ENCODE measurements at regions not wholly inside any gene's neighbourhood (a gene's known extent, or its start where the extent isn't known, plus 50 kb on each side); places are given as distances from the start of the nearest gene placed in this dataset.

GRCh38 chr18:73843455-73843854 is 304.2 kb downstream of the FBXO15 start:
- no peaks in the 10 kb centered on the region for H3K9me3 ChIP-seq
- no peaks in the 10 kb centered on the region for H3K4me1 ChIP-seq
- H3K4me3 ChIP-seq, result no peak overlapping the region
- in situ Hi-C loops (cut with MboI; ENCODE audit: low sequenced_read_pairs), result no loop called here
- no peak for DNase-seq (ENCODE audit: low spot score in 2 of 2)
- no peaks in the 10 kb centered on the region for H3K27me3 ChIP-seq (ENCODE audit: low read depth)
- H3K36me3 ChIP-seq (replicated peaks), result no peaks in the 10 kb centered on the region

- in situ Hi-C loops (cut with MboI; ENCODE audit: low sequenced_read_pairs), result no loop called here
- DNase-seq (ENCODE audit: low spot score in 2 of 2), result peak; percentile 8 to 67
- no peaks in the 10 kb centered on the region for H3K4me1 ChIP-seq
- no peak overlapping the region for H3K4me3 ChIP-seq
- H3K27me3 ChIP-seq (ENCODE audit: low read depth), result no peaks in the 10 kb centered on the region
- H3K36me3 ChIP-seq (replicated peaks), result no peaks in the 10 kb centered on the region
- no peaks in the 10 kb centered on the region for H3K9me3 ChIP-seq
Measured at GRCh38 chr18:73842795-73843394, 304.7 kb downstream of the FBXO15 start.

- in situ Hi-C loops (cut with MboI; ENCODE audit: low sequenced_read_pairs), result no loop called here
- H3K4me1 ChIP-seq, result no peaks in the 10 kb centered on the region
- H3K9me3 ChIP-seq, result no peaks in the 10 kb centered on the region
- no peak overlapping the region for H3K4me3 ChIP-seq
- no peaks in the 10 kb centered on the region for H3K36me3 ChIP-seq (replicated peaks)
- no peaks in the 10 kb centered on the region for H3K27me3 ChIP-seq (ENCODE audit: low read depth)
- no peak for DNase-seq (ENCODE audit: low spot score in 2 of 2)
Measured at GRCh38 chr18:73841661-73842060, 306.0 kb downstream of the FBXO15 start.

- Histone ChIP-seq H3K4me3 (no peak overlapping the region), H3K4me1 (no peaks in the 10 kb centered on the region), H3K27me3 (ENCODE audit: low read depth) (no peaks in the 10 kb centered on the region), H3K9me3 (no peaks in the 10 kb centered on the region), H3K36me3 (replicated peaks) (no peaks in the 10 kb centered on the region)
- in situ Hi-C loops (cut with MboI; ENCODE audit: low sequenced_read_pairs), result no loop called here
- DNase-seq (ENCODE audit: low spot score in 2 of 2), result no peak
Measured at GRCh38 chr18:73840319-73840945, 307.2 kb downstream of the FBXO15 start.

- H3K27me3 ChIP-seq (ENCODE audit: low read depth), result no peaks in the 10 kb centered on the region
- in situ Hi-C loops (cut with MboI; ENCODE audit: low sequenced_read_pairs), result no loop called here
- no peak overlapping the region for H3K4me3 ChIP-seq
- no peak for DNase-seq (ENCODE audit: low spot score in 2 of 2)
- H3K9me3 ChIP-seq, result no peaks in the 10 kb centered on the region
- no peaks in the 10 kb centered on the region for H3K4me1 ChIP-seq
- no peaks in the 10 kb centered on the region for H3K36me3 ChIP-seq (replicated peaks)
Measured at GRCh38 chr18:73839441-73839840, 308.2 kb downstream of the FBXO15 start.

- in situ Hi-C loops (cut with MboI; ENCODE audit: low sequenced_read_pairs), result no loop called here
Measured at GRCh38 chr18:73838107-73838506, 309.5 kb downstream of the FBXO15 start.

GRCh38 chr18:73835656-73836364 is 311.8 kb downstream of the FBXO15 start:
- Histone ChIP-seq H3K4me3 (no peak overlapping the region), H3K9me3 (no peaks in the 10 kb centered on the region), H3K27me3 (ENCODE audit: low read depth) (no peaks in the 10 kb centered on the region), H3K4me1 (no peaks in the 10 kb centered on the region), H3K36me3 (replicated peaks) (no peaks in the 10 kb centered on the region)
- DNase-seq (ENCODE audit: low spot score in 2 of 2), result no peak
- in situ Hi-C loops (cut with MboI; ENCODE audit: low sequenced_read_pairs), result no loop called here

More at GRCh38 chr18:73838107-73838506, 309.5 kb downstream of the FBXO15 start:
- H3K9me3 ChIP-seq, result no peaks in the 10 kb centered on the region
- H3K36me3 ChIP-seq (replicated peaks), result no peaks in the 10 kb centered on the region
- DNase-seq (ENCODE audit: low spot score in 2 of 2), result no peak
- H3K27me3 ChIP-seq (ENCODE audit: low read depth), result no peaks in the 10 kb centered on the region
- no peaks in the 10 kb centered on the region for H3K4me1 ChIP-seq
- no peak overlapping the region for H3K4me3 ChIP-seq

- in situ Hi-C loops (cut with MboI; ENCODE audit: low sequenced_read_pairs), result no loop called here
Measured at GRCh38 chr18:73835039-73835438, 312.6 kb downstream of the FBXO15 start.

GRCh38 chr18:73831688-73832087 is 315.9 kb downstream of the FBXO15 start:
- Histone ChIP-seq H3K27me3 (ENCODE audit: low read depth) (no peaks in the 10 kb centered on the region), H3K9me3 (no peaks in the 10 kb centered on the region), H3K36me3 (replicated peaks) (no peaks in the 10 kb centered on the region), H3K4me3 (no peak overlapping the region), H3K4me1 (no peaks in the 10 kb centered on the region)
- DNase-seq (ENCODE audit: low spot score in 2 of 2), result no peak
- in situ Hi-C loops (cut with MboI; ENCODE audit: low sequenced_read_pairs), result no loop called here

More at GRCh38 chr18:73835039-73835438, 312.6 kb downstream of the FBXO15 start:
- no peaks in the 10 kb centered on the region for H3K4me1 ChIP-seq
- no peaks in the 10 kb centered on the region for H3K36me3 ChIP-seq (replicated peaks)
- no peaks in the 10 kb centered on the region for H3K27me3 ChIP-seq (ENCODE audit: low read depth)
- DNase-seq (ENCODE audit: low spot score in 2 of 2), result no peak
- H3K4me3 ChIP-seq, result no peak overlapping the region
- H3K9me3 ChIP-seq, result no peaks in the 10 kb centered on the region

- Histone ChIP-seq H3K27me3 (ENCODE audit: low read depth) (no peaks in the 10 kb centered on the region), H3K36me3 (replicated peaks) (no peaks in the 10 kb centered on the region), H3K9me3 (no peaks in the 10 kb centered on the region), H3K4me3 (no peak overlapping the region), H3K4me1 (no peaks in the 10 kb centered on the region)
- no peak for DNase-seq (ENCODE audit: low spot score in 2 of 2)
- in situ Hi-C loops (cut with MboI; ENCODE audit: low sequenced_read_pairs), result no loop called here
Measured at GRCh38 chr18:73829146-73829545, 318.5 kb downstream of the FBXO15 start.

- Histone ChIP-seq H3K4me3 (no peak overlapping the region), H3K9me3 (no peaks in the 10 kb centered on the region), H3K36me3 (replicated peaks) (no peaks in the 10 kb centered on the region), H3K4me1 (no peaks in the 10 kb centered on the region), H3K27me3 (ENCODE audit: low read depth) (no peaks in the 10 kb centered on the region)
- in situ Hi-C loops (cut with MboI; ENCODE audit: low sequenced_read_pairs), result no loop called here
- no peak for DNase-seq (ENCODE audit: low spot score in 2 of 2)
Measured at GRCh38 chr18:73827801-73828200, 319.8 kb downstream of the FBXO15 start.

- in situ Hi-C loops (cut with MboI; ENCODE audit: low sequenced_read_pairs), result no loop called here
Measured at GRCh38 chr18:73826098-73826497, 321.5 kb downstream of the FBXO15 start.

GRCh38 chr18:73824671-73825070 is 323.0 kb downstream of the FBXO15 start:
- Histone ChIP-seq H3K4me3 (no peak overlapping the region), H3K27me3 (ENCODE audit: low read depth) (no peaks in the 10 kb centered on the region), H3K9me3 (no peaks in the 10 kb centered on the region), H3K4me1 (no peaks in the 10 kb centered on the region), H3K36me3 (replicated peaks) (no peaks in the 10 kb centered on the region)
- DNase-seq (ENCODE audit: low spot score in 2 of 2), result no peak
- in situ Hi-C loops (cut with MboI; ENCODE audit: low sequenced_read_pairs), result no loop called here

More at GRCh38 chr18:73826098-73826497, 321.5 kb downstream of the FBXO15 start:
- Histone ChIP-seq H3K4me1 (no peaks in the 10 kb centered on the region), H3K4me3 (no peak overlapping the region), H3K9me3 (no peaks in the 10 kb centered on the region), H3K36me3 (replicated peaks) (no peaks in the 10 kb centered on the region), H3K27me3 (ENCODE audit: low read depth) (no peaks in the 10 kb centered on the region)
- DNase-seq (ENCODE audit: low spot score in 2 of 2), result no peak

GRCh38 chr18:73812423-73812822 is 335.2 kb downstream of the FBXO15 start:
- H3K27me3 ChIP-seq (ENCODE audit: low read depth), result no peaks in the 10 kb centered on the region
- H3K4me3 ChIP-seq, result no peak overlapping the region
- H3K9me3 ChIP-seq, result no peaks in the 10 kb centered on the region
- in situ Hi-C loops (cut with MboI; ENCODE audit: low sequenced_read_pairs), result no loop called here
- no peaks in the 10 kb centered on the region for H3K4me1 ChIP-seq
- no peak for DNase-seq (ENCODE audit: low spot score in 2 of 2)
- no peaks in the 10 kb centered on the region for H3K36me3 ChIP-seq (replicated peaks)

All from HAP-1 (cell line).